OCI-LY3 (cell line): ENCODE measurements at regions not wholly inside any gene's neighbourhood (a gene's known extent, or its start where the extent isn't known, plus 50 kb on each side); places are given as distances from the start of the nearest gene placed in this dataset.

Source experiments
- H2AFZ ChIP-seq: fragments of 200-600, 300-600 bp; shearing (Covaris generic); 2 replicates; pipeline ENCODE4 v1.6.0; 2014; ENCODE audit warnings: antibody characterized with exemption, low read depth, low read length
- H3K27ac ChIP-seq: fragments of 200-600, 300-600 bp; sonication (generic); 2 replicates; pipeline ENCODE4 v1.5.1; 2014; ENCODE audit warnings: mild to moderate bottlenecking, low read length, moderate library complexity, mixed read lengths
- H3K27me3 ChIP-seq: fragments of 200-600, 300-600 bp; sonication (generic); 2 replicates; pipeline ENCODE4 v1.6.1; 2014; ENCODE audit warnings: low read depth, low read length, mixed read lengths
- H3K36me3 ChIP-seq: fragments of 200-600, 300-600 bp; sonication (generic); replicated peaks from 2 replicates; pipeline ENCODE3; 2014; ENCODE audit warnings: low read depth, low read length, mixed read lengths
- H3K4me1 ChIP-seq: fragments of 300-600, 200-600 bp; sonication (generic); 2 replicates; pipeline ENCODE4 v1.6.1; 2014; ENCODE audit warnings: low read length, mixed read lengths
- H3K4me2 ChIP-seq: fragments of 200-600, 300-600 bp; sonication (generic); 2 replicates; pipeline ENCODE4 v1.6.1; 2014; ENCODE audit warnings: low read length, mixed read lengths
- H3K4me3 ChIP-seq: fragments of 300-600, 200-600 bp; sonication (generic); 2 replicates; pipeline ENCODE4 v1.5.1; 2014; ENCODE audit warnings: antibody characterized with exemption, mild to moderate bottlenecking, low read length, moderate library complexity
- H3K79me2 ChIP-seq: fragments of 300-600, 200-600 bp; shearing (Covaris generic); 2 replicates; pipeline ENCODE4 v1.6.1; 2014; ENCODE audit warnings: mild to moderate bottlenecking, low read length, mixed read lengths
- H3K9ac ChIP-seq: fragments of 300-600, 200-600 bp; shearing (Covaris generic); 2 replicates; pipeline ENCODE4 v1.6.0; 2014; ENCODE audit warnings: mild to moderate bottlenecking, low read length, moderate library complexity
- H3K9me3 ChIP-seq: fragments of 200-600, 300-600 bp; shearing (Covaris generic); 2 replicates; pipeline ENCODE4 v1.6.1; 2014; ENCODE audit warnings: low read length, mixed read lengths; ENCODE audit not compliant: insufficient read depth
- H4K20me1 ChIP-seq: fragments of 200-600, 300-600 bp; sonication (generic); 2 replicates; pipeline ENCODE4 v1.6.1; 2016; ENCODE audit warnings: low read length, mixed read lengths; ENCODE audit not compliant: insufficient read depth
- CTCF ChIP-seq: fragments of 200-600, 300-600 bp; sonication (generic); IDR thresholded peaks from 2 replicates; pipeline ENCODE4 v1.5.1; 2014; ENCODE audit warnings: antibody characterized with exemption, low read length, low read depth
- EZH2phosphoT487 ChIP-seq: fragments of 200-600 bp; shearing (Covaris generic); IDR thresholded peaks from 2 replicates; pipeline ENCODE4 v1.6.1; 2018; ENCODE audit warnings: antibody characterized with exemption, mixed run types, low read depth

GRCh38 chr3:187804120-187804744 lies 59.0 kb upstream of the BCL6 start:
- TF ChIP-seq EZH2phosphoT487, result no peak
- no peak for TF ChIP-seq CTCF
- no peaks in the 10 kb centered on the region for H3K79me2 ChIP-seq
- no peaks in the 10 kb centered on the region for H3K27me3 ChIP-seq
- peak overlapping the region; percentile 44; the same call in 1 of the 2 replicates for H3K27ac ChIP-seq
- H3K9ac ChIP-seq, result peak overlapping the region; percentile 33; the same call in 1 of the 2 replicates
- no peak overlapping the region for H2AFZ ChIP-seq
- peaks cover 80% of the 10 kb centered on the region for H3K4me1 ChIP-seq
- H4K20me1 ChIP-seq, result no peaks in the 10 kb centered on the region
- peak overlapping the region; percentile 79 for H3K4me2 ChIP-seq
- peaks cover 14% of the 10 kb centered on the region for H3K36me3 ChIP-seq
- H3K9me3 ChIP-seq, result peaks cover 10% of the 10 kb centered on the region; the same call in 1 of the 2 replicates
- H3K4me3 ChIP-seq, result peak overlapping the region; percentile 37

- H3K27ac ChIP-seq, result peak overlapping the region; percentile 44; the same call in 1 of the 2 replicates
- H3K4me2 ChIP-seq, result peak overlapping the region; percentile 79
- no peak overlapping the region for H2AFZ ChIP-seq
- peak overlapping the region; percentile 20; the same call in 1 of the 2 replicates for H3K4me3 ChIP-seq
- peaks cover 77% of the 10 kb centered on the region for H3K4me1 ChIP-seq
- TF ChIP-seq EZH2phosphoT487, result no peak
- TF ChIP-seq CTCF, result no peak
- peaks cover 10% of the 10 kb centered on the region; the same call in 1 of the 2 replicates for H3K9me3 ChIP-seq
- peaks cover 14% of the 10 kb centered on the region for H3K36me3 ChIP-seq
- peak overlapping the region; percentile 33; the same call in 1 of the 2 replicates for H3K9ac ChIP-seq
- no peaks in the 10 kb centered on the region for H3K79me2 ChIP-seq
- no peaks in the 10 kb centered on the region for H4K20me1 ChIP-seq
- no peaks in the 10 kb centered on the region for H3K27me3 ChIP-seq
Observed at GRCh38 chr3:187804745-187805121, 59.5 kb upstream of the BCL6 start.

- no peak overlapping the region for H3K4me2 ChIP-seq
- TF ChIP-seq EZH2phosphoT487 (no peak), CTCF (no peak)
- H3K79me2 ChIP-seq, result no peaks in the 10 kb centered on the region
- no peak overlapping the region for H2AFZ ChIP-seq
- H3K4me1 ChIP-seq, result peaks cover 74% of the 10 kb centered on the region
- no peaks in the 10 kb centered on the region for H4K20me1 ChIP-seq
- no peak overlapping the region for H3K4me3 ChIP-seq
- 0 out of 2 replicates have a peak, but pooled peaks cover 3% of the 10 kb centered on the region for H3K27me3 ChIP-seq
- no peak overlapping the region for H3K9ac ChIP-seq
- peaks cover 14% of the 10 kb centered on the region for H3K36me3 ChIP-seq
- H3K27ac ChIP-seq, result no peak overlapping the region
- peaks cover 10% of the 10 kb centered on the region; the same call in 1 of the 2 replicates for H3K9me3 ChIP-seq
Observed at GRCh38 chr3:187805774-187806173, 60.5 kb upstream of the BCL6 start.

GRCh38 chr3:187807086-187807862 lies 62.0 kb upstream of the BCL6 start:
- no peak overlapping the region for H3K4me3 ChIP-seq
- TF ChIP-seq CTCF (no peak), EZH2phosphoT487 (no peak)
- peaks cover 14% of the 10 kb centered on the region for H3K36me3 ChIP-seq
- peaks cover 10% of the 10 kb centered on the region; the same call in 1 of the 2 replicates for H3K9me3 ChIP-seq
- H4K20me1 ChIP-seq, result no peaks in the 10 kb centered on the region
- H3K27me3 ChIP-seq, result 0 out of 2 replicates have a peak, but pooled peaks cover 3% of the 10 kb centered on the region
- no peaks in the 10 kb centered on the region for H3K79me2 ChIP-seq
- H3K27ac ChIP-seq, result no peak overlapping the region
- H3K4me2 ChIP-seq, result no peak overlapping the region
- peaks cover 67% of the 10 kb centered on the region for H3K4me1 ChIP-seq
- H3K9ac ChIP-seq, result no peak overlapping the region
- no peak overlapping the region for H2AFZ ChIP-seq
